Panc1 (cell line): ENCODE measurements at regions not wholly inside any gene's neighbourhood (a gene's known extent, or its start where the extent isn't known, plus 50 kb on each side); places are given as distances from the start of the nearest gene placed in this dataset.

ENCODE experiments used
- ATAC-seq: fragments of 200-7000 bp; cut with Tn5 transposase; 2 replicates; pipeline ENCODE4 v1.9.1; 2020; ENCODE audit warnings: mild to moderate bottlenecking, moderate library complexity
- BruUV-seq: library from RNA; stranded (reverse); fragments of 400-500 nt; replicated peaks from 2 replicates; lab custom pipeline; 2021; lab: Mats Ljungman, UMichigan
- CTCF ChIA-PET: fragments of 300-600 bp; sonication (Branson Sonifier 250); formaldehyde crosslinking; loops from one replicate; lab custom pipeline; 2022; ENCODE audit warnings: antibody characterized with exemption; lab: Charles Lee
- POLR2A ChIA-PET: fragments of 300-600 bp; sonication (Branson Sonifier 250); formaldehyde crosslinking; loops from one replicate; lab custom pipeline; 2022; ENCODE audit warnings: antibody characterized with exemption; lab: Charles Lee
- DNase-seq: peaks from one replicate; pipeline ENCODE4 v3.0.0-alpha.2; 2010; ENCODE audit warnings: low read depth, low spot score
- H3K27ac ChIP-seq: 2 replicates; pipeline ENCODE4 v1.5.1; 2011; ENCODE audit warnings: mild to moderate bottlenecking, low read length, inconsistent platforms
- H3K27me3 ChIP-seq: fragments of 200-500 bp; sonication (Bioruptor generic); 2 replicates; pipeline ENCODE4 v1.6.0; 2014; ENCODE audit warnings: low read length, inconsistent platforms; ENCODE audit not compliant: control insufficient read depth, insufficient read depth
- H3K36me3 ChIP-seq: fragments of 200-500 bp; sonication (Bioruptor generic); 2 replicates; pipeline ENCODE4 v1.5.1; 2014; ENCODE audit warnings: inconsistent platforms, mild to moderate bottlenecking, low read length, moderate library complexity; ENCODE audit not compliant: control insufficient read depth, insufficient read depth
- H3K4me1 ChIP-seq: 2 replicates; pipeline ENCODE4 v1.5.1; 2011; ENCODE audit warnings: inconsistent platforms, mild to moderate bottlenecking, low read length, moderate library complexity; ENCODE audit not compliant: control insufficient read depth, insufficient read depth
- H3K4me3 ChIP-seq, 2 experiments: 2 replicates each; pipeline ENCODE4 v1.5.1; 2011 to 2012; ENCODE audit warnings: low read depth in 2 of 2, low read length in 2 of 2, mild to moderate bottlenecking in 2 of 2, inconsistent platforms in 1 of 2, moderate library complexity in 1 of 2
- H3K9me3 ChIP-seq: fragments of 200-500 bp; sonication (Bioruptor generic); 2 replicates; pipeline ENCODE4 v1.5.1; 2014; ENCODE audit warnings: low read depth, mild to moderate bottlenecking, inconsistent platforms, low read length, moderate library complexity; ENCODE audit not compliant: control insufficient read depth, insufficient read depth
- POLR2AphosphoS5 ChIP-seq: IDR thresholded peaks from 2 replicates; pipeline ENCODE4 v1.6.1; 2012; ENCODE audit warnings: mild to moderate bottlenecking, low read depth, low read length, moderate library complexity
- SIN3A ChIP-seq: IDR thresholded peaks from 2 replicates; pipeline ENCODE4 v1.6.1; 2012; ENCODE audit warnings: low read depth, mild to moderate bottlenecking, low read length, moderate library complexity, borderline replicate concordance; ENCODE audit not compliant: insufficient read depth
- TCF7L2 ChIP-seq: IDR thresholded peaks from 2 replicates; pipeline ENCODE4 v1.6.1; 2011; ENCODE audit warnings: mild to moderate bottlenecking, low read depth, low read length, inconsistent platforms
- in situ Hi-C: cut with HindIII; loops from 2 replicates; pipeline ENCODE4 v1.10.0; 2016; ENCODE audit warnings: low sequenced_read_pairs, low pct_unique_long_range_greater_than_20kb
- intact Hi-C: fragments of 100-400 bp; cut with micrococcal nuclease; formaldehyde crosslinking; loops from one replicate; pipeline ENCODE4 v1.10.0; 2022; ENCODE audit not compliant: unreplicated experiment
- TF ChIP-seq, protein P1 (sequence below), 2 experiments: IDR thresholded peaks; 2 replicates each; pipeline ENCODE4 v1.6.1; 2011 to 2012; ENCODE audit warnings: low read depth in 2 of 2, control low read depth in 1 of 2, low read length in 1 of 2, mild to moderate bottlenecking in 1 of 2, moderate library complexity in 1 of 2; ENCODE audit not compliant: insufficient read depth in 1 of 2
- TF ChIP-seq, protein P2 (sequence below): fragments of 450-650 bp; IDR thresholded peaks from 2 replicates; pipeline ENCODE4 v1.5.1; 2017; ENCODE audit warnings: mild to moderate bottlenecking

DNA sequence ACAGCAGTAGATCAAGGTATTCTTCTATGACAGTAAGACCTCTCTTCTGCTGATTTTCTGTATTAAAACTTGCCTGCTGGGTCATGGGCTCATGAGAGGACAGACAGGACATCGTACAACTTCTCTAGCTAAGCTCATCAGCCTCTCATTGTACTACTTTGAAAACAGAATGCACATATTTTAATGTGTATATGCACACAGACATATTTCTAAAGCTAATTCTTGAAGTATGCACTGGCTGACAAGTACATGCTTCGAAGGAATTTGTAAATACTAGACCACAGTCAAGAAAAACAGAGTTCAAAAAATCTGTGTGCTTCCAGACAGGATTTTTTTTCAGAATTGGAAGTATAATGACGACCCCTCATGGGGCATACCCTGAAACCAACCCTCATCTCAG is 81.7 kb upstream of the CD83 start:
- Histone ChIP-seq H3K36me3 (no peaks in the 10 kb centered on the region), H3K27me3 (no peaks in the 10 kb centered on the region), H3K4me1 (no peaks in the 10 kb centered on the region), H3K4me3 (no peak overlapping the region), H3K9me3 (no peaks in the 10 kb centered on the region), H3K27ac (no peak overlapping the region)
- no peak for TF ChIP-seq SIN3A
- TF ChIP-seq, protein P1, sequence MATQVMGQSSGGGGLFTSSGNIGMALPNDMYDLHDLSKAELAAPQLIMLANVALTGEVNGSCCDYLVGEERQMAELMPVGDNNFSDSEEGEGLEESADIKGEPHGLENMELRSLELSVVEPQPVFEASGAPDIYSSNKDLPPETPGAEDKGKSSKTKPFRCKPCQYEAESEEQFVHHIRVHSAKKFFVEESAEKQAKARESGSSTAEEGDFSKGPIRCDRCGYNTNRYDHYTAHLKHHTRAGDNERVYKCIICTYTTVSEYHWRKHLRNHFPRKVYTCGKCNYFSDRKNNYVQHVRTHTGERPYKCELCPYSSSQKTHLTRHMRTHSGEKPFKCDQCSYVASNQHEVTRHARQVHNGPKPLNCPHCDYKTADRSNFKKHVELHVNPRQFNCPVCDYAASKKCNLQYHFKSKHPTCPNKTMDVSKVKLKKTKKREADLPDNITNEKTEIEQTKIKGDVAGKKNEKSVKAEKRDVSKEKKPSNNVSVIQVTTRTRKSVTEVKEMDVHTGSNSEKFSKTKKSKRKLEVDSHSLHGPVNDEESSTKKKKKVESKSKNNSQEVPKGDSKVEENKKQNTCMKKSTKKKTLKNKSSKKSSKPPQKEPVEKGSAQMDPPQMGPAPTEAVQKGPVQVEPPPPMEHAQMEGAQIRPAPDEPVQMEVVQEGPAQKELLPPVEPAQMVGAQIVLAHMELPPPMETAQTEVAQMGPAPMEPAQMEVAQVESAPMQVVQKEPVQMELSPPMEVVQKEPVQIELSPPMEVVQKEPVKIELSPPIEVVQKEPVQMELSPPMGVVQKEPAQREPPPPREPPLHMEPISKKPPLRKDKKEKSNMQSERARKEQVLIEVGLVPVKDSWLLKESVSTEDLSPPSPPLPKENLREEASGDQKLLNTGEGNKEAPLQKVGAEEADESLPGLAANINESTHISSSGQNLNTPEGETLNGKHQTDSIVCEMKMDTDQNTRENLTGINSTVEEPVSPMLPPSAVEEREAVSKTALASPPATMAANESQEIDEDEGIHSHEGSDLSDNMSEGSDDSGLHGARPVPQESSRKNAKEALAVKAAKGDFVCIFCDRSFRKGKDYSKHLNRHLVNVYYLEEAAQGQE (IDR thresholded peaks at IDR 0.05; ENCODE audit: insufficient read depth in 1 of 2, low read depth in 2 of 2, low read length in 1 of 2): no peak
- TF ChIP-seq POLR2AphosphoS5: no peak
- TF ChIP-seq, protein P2, sequence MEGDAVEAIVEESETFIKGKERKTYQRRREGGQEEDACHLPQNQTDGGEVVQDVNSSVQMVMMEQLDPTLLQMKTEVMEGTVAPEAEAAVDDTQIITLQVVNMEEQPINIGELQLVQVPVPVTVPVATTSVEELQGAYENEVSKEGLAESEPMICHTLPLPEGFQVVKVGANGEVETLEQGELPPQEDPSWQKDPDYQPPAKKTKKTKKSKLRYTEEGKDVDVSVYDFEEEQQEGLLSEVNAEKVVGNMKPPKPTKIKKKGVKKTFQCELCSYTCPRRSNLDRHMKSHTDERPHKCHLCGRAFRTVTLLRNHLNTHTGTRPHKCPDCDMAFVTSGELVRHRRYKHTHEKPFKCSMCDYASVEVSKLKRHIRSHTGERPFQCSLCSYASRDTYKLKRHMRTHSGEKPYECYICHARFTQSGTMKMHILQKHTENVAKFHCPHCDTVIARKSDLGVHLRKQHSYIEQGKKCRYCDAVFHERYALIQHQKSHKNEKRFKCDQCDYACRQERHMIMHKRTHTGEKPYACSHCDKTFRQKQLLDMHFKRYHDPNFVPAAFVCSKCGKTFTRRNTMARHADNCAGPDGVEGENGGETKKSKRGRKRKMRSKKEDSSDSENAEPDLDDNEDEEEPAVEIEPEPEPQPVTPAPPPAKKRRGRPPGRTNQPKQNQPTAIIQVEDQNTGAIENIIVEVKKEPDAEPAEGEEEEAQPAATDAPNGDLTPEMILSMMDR: no peak
- TF ChIP-seq TCF7L2: no peak
- intact Hi-C loops (no loop called here), in situ Hi-C loops (no loop called here)
- BruUV-seq: no TSS peak
- no peak for ATAC-seq
- ChIA-PET CTCF (no interaction called here), POLR2A (interaction anchor here (0.6 kb wide), 1 partner anchor 112 kb away, joined by 3 read pairs; no protein-coding TSS in a partner anchor)
- no peak for DNase-seq

DNA sequence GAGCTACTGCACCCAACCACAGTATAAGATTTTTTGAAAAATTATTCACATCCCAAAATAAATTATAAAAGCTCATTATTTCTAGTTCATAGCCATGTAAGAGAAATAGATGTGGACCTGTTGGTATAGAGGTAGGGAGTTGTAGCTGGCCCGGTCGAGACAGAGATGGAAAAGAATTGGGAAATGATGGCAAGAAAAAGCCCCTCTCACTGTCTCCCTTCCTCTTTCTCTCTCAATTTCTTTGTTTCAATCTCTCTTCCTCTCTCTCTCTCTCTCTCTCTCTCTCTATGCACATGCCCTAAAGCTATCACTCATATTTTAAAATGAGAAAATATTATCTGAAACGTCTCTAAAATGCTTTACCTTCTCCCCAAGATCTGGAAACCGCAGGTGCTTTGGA is 80.7 kb upstream of the CD83 start:
- no peaks in the 10 kb centered on the region for H3K4me1 ChIP-seq
- DNase-seq: no peak
- in situ Hi-C loops (no loop called here), intact Hi-C loops (no loop called here)
- H3K4me3 ChIP-seq: no peak overlapping the region
- TF ChIP-seq, protein P1 (IDR thresholded peaks at IDR 0.05; ENCODE audit: insufficient read depth in 1 of 2, low read depth in 2 of 2, low read length in 1 of 2): no peak
- TF ChIP-seq POLR2AphosphoS5: no peak
- TF ChIP-seq, protein P2: no peak
- no peak for TF ChIP-seq TCF7L2
- no peak for TF ChIP-seq SIN3A
- no peak overlapping the region for H3K27ac ChIP-seq
- no peaks in the 10 kb centered on the region for H3K9me3 ChIP-seq
- CTCF ChIA-PET: interaction anchor here (0.7 kb wide), 1 partner anchor 572 kb away, joined by 4 read pairs; no protein-coding TSS in a partner anchor
- H3K27me3 ChIP-seq: no peaks in the 10 kb centered on the region
- BruUV-seq: no TSS peak
- ATAC-seq: no peak
- POLR2A ChIA-PET: no interaction called here
- no peaks in the 10 kb centered on the region for H3K36me3 ChIP-seq
